Neural cell (in vitro differentiated cells): ENCODE measurements at regions not wholly inside any gene's neighbourhood (a gene's known extent, or its start where the extent isn't known, plus 50 kb on each side); places are given as distances from the start of the nearest gene placed in this dataset.
A peak's percentile ranks its signal among the peaks of the same experiment; 100 is the strongest.

ENCODE experiments used
- H2AFZ ChIP-seq: fragments of 200-600, 300-800 bp; sonication (generic), shearing (Covaris generic); 2 replicates; pipeline ENCODE4 v1.6.0; 2014; ENCODE audit warnings: low read depth, mild to moderate bottlenecking, antibody characterized with exemption, low read length, moderate library complexity
- H3F3A ChIP-seq: fragments of 200-600 bp; shearing (Covaris generic); 2 replicates; pipeline ENCODE4 v1.6.1; 2016; ENCODE audit warnings: mild to moderate bottlenecking, moderate library complexity, mixed read lengths, antibody characterized with exemption, low read length; ENCODE audit not compliant: insufficient read depth, poor library complexity, severe bottlenecking
- H3K27ac ChIP-seq: fragments of 200-600, 300-800 bp; sonication (generic), shearing (Covaris generic); 2 replicates; pipeline ENCODE4 v1.5.1; 2014; ENCODE audit warnings: mild to moderate bottlenecking, low read length, moderate library complexity
- H3K27me3 ChIP-seq: fragments of 300-800, 200-600 bp; sonication (generic), shearing (Covaris generic); 2 replicates; pipeline ENCODE4 v1.6.0; 2014; ENCODE audit warnings: mild to moderate bottlenecking, low read depth, low read length, moderate library complexity; ENCODE audit not compliant: insufficient read depth
- H3K36me3 ChIP-seq: fragments of 300-800, 200-600 bp; sonication (generic), shearing (Covaris generic); 2 replicates; pipeline ENCODE4 v1.5.1; 2014; ENCODE audit warnings: mild to moderate bottlenecking, antibody characterized with exemption, low read length, moderate library complexity; ENCODE audit not compliant: insufficient read depth
- H3K4me2 ChIP-seq: fragments of 300-800, 200-600 bp; sonication (generic), shearing (Covaris generic); 2 replicates; pipeline ENCODE4 v1.6.0; 2014; ENCODE audit warnings: mild to moderate bottlenecking, low read length
- H3K4me3 ChIP-seq: fragments of 300-800, 200-600 bp; sonication (generic), shearing (Covaris generic); 2 replicates; pipeline ENCODE4 v1.5.1; 2014; ENCODE audit warnings: mild to moderate bottlenecking, low read length, moderate library complexity
- H3K79me2 ChIP-seq: fragments of 200-600 bp; shearing (Covaris generic); replicated peaks from 2 replicates; pipeline ENCODE4 v1.6.0; 2014; ENCODE audit warnings: mild to moderate bottlenecking, low read length, moderate library complexity; ENCODE audit not compliant: insufficient read depth
- H3K9ac ChIP-seq: fragments of 300-800, 200-600 bp; sonication (generic), shearing (Covaris generic); 2 replicates; pipeline ENCODE4 v1.6.1; 2016; ENCODE audit warnings: mild to moderate bottlenecking, low read length, mixed read lengths
- H3K9me2 ChIP-seq: fragments of 200-600 bp; shearing (Covaris generic); 2 replicates; pipeline ENCODE4 v1.6.1; 2016; ENCODE audit warnings: mild to moderate bottlenecking, low read length, mixed read lengths; ENCODE audit not compliant: insufficient read depth
- H3K9me3 ChIP-seq: fragments of 200-600, 300-800 bp; sonication (generic), shearing (Covaris generic); 2 replicates; pipeline ENCODE4 v1.6.1; 2016; ENCODE audit warnings: mild to moderate bottlenecking, mixed run types, low read length, moderate library complexity, mixed read lengths
- H4K20me1 ChIP-seq: fragments of 200-600 bp; shearing (Covaris generic); 2 replicates; pipeline ENCODE4 v1.6.1; 2016; ENCODE audit warnings: mild to moderate bottlenecking, mixed run types; ENCODE audit not compliant: insufficient read depth
- EP300 ChIP-seq: fragments of 450-650 bp; conservative IDR thresholded peaks from 2 replicates; pipeline ENCODE4 v1.6.1; 2014; ENCODE audit warnings: antibody characterized with exemption, mild to moderate bottlenecking, moderate library complexity; ENCODE audit not compliant: poor library complexity, severe bottlenecking
- MXI1 ChIP-seq: fragments of 450-650 bp; conservative IDR thresholded peaks from 2 replicates; pipeline ENCODE4 v1.6.1; 2014; ENCODE audit warnings: antibody characterized with exemption, mild to moderate bottlenecking; ENCODE audit not compliant: poor library complexity, severe bottlenecking
- POLR2AphosphoS5 ChIP-seq: IDR thresholded peaks from 2 replicates; pipeline ENCODE4 v1.6.1; 2012
- RAD21 ChIP-seq: fragments of 450-650 bp; conservative IDR thresholded peaks from 2 replicates; pipeline ENCODE4 v1.6.1; 2014; ENCODE audit warnings: antibody characterized with exemption, mild to moderate bottlenecking, moderate library complexity
- SMC3 ChIP-seq: fragments of 450-650 bp; conservative IDR thresholded peaks from 2 replicates; pipeline ENCODE4 v1.6.1; 2014; ENCODE audit warnings: antibody characterized with exemption, mild to moderate bottlenecking, moderate library complexity; ENCODE audit not compliant: poor library complexity
- TF ChIP-seq, protein P1 (sequence below): fragments of 450-650 bp; IDR thresholded peaks from 2 replicates; pipeline ENCODE4 v1.5.1; 2014; ENCODE audit warnings: antibody characterized with exemption, mild to moderate bottlenecking, moderate library complexity; ENCODE audit not compliant: poor library complexity, severe bottlenecking
- TF ChIP-seq, protein P2 (sequence below): IDR thresholded peaks from 2 replicates; pipeline ENCODE4 v1.6.1; 2012; ENCODE audit warnings: borderline replicate concordance

DNA sequence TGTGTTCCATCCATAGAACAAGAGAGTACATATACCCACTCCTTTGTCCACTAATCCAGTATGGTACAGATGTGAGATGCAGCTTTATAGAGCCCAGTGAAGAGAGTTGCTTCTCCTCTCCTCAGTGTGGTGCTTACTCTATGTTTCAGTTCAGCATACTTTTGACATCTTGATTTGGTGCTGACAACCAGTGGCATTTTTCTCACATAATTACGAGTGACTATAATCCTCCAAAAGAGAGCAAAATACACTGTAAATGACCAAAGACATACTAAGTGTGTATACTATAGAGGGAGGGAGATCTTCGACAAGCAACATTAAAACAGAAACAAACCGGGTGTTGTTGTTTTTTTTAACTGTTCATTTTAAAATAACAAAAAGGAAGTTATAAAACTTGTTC, 191.5 kb downstream of the KLHL28 start:
- Histone ChIP-seq H3K79me2 (no peaks in the 10 kb centered on the region), H3K4me2 (no peak overlapping the region), H3K4me3 (no peak overlapping the region), H3F3A (no peaks in the 10 kb centered on the region), H3K36me3 (no peaks in the 10 kb centered on the region), H3K9me2 (no peaks in the 10 kb centered on the region), H3K9ac (no peak overlapping the region), H2AFZ (no peak overlapping the region), H3K27ac (no peak overlapping the region), H3K27me3 (no peaks in the 10 kb centered on the region), H4K20me1 (no peaks in the 10 kb centered on the region), H3K9me3 (no peaks in the 10 kb centered on the region)
- no peak for TF ChIP-seq RAD21
- TF ChIP-seq, protein P1, sequence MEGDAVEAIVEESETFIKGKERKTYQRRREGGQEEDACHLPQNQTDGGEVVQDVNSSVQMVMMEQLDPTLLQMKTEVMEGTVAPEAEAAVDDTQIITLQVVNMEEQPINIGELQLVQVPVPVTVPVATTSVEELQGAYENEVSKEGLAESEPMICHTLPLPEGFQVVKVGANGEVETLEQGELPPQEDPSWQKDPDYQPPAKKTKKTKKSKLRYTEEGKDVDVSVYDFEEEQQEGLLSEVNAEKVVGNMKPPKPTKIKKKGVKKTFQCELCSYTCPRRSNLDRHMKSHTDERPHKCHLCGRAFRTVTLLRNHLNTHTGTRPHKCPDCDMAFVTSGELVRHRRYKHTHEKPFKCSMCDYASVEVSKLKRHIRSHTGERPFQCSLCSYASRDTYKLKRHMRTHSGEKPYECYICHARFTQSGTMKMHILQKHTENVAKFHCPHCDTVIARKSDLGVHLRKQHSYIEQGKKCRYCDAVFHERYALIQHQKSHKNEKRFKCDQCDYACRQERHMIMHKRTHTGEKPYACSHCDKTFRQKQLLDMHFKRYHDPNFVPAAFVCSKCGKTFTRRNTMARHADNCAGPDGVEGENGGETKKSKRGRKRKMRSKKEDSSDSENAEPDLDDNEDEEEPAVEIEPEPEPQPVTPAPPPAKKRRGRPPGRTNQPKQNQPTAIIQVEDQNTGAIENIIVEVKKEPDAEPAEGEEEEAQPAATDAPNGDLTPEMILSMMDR: no peak
- no peak for TF ChIP-seq POLR2AphosphoS5
- TF ChIP-seq, protein P2, sequence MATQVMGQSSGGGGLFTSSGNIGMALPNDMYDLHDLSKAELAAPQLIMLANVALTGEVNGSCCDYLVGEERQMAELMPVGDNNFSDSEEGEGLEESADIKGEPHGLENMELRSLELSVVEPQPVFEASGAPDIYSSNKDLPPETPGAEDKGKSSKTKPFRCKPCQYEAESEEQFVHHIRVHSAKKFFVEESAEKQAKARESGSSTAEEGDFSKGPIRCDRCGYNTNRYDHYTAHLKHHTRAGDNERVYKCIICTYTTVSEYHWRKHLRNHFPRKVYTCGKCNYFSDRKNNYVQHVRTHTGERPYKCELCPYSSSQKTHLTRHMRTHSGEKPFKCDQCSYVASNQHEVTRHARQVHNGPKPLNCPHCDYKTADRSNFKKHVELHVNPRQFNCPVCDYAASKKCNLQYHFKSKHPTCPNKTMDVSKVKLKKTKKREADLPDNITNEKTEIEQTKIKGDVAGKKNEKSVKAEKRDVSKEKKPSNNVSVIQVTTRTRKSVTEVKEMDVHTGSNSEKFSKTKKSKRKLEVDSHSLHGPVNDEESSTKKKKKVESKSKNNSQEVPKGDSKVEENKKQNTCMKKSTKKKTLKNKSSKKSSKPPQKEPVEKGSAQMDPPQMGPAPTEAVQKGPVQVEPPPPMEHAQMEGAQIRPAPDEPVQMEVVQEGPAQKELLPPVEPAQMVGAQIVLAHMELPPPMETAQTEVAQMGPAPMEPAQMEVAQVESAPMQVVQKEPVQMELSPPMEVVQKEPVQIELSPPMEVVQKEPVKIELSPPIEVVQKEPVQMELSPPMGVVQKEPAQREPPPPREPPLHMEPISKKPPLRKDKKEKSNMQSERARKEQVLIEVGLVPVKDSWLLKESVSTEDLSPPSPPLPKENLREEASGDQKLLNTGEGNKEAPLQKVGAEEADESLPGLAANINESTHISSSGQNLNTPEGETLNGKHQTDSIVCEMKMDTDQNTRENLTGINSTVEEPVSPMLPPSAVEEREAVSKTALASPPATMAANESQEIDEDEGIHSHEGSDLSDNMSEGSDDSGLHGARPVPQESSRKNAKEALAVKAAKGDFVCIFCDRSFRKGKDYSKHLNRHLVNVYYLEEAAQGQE: no peak
- no peak for TF ChIP-seq MXI1
- no peak for TF ChIP-seq SMC3

DNA sequence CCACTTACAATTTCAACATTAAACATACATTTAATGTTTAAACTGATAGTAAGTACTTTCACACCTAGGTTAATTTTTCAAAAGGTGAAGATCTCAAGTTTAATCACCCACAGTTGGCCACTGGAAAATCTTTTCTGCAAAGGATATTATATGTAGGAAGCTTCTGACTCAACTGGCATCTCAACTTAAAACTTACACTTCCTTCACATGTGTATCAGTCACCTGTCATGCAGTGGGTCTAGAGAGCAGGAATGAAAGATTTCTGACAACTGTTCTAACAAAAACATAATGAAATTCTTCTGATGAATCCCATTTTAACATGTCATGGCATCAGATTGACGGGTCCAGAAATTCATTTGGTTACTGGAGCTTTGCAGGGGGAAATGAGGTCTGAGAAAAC, 192.8 kb downstream of the KLHL28 start:
- H4K20me1 ChIP-seq: no peaks in the 10 kb centered on the region
- H3K9me3 ChIP-seq: no peaks in the 10 kb centered on the region
- H3K4me2 ChIP-seq: no peak overlapping the region
- no peak for TF ChIP-seq RAD21
- TF ChIP-seq SMC3: no peak
- peak; percentile 51 for TF ChIP-seq POLR2AphosphoS5
- TF ChIP-seq EP300: peak; percentile 86
- TF ChIP-seq, protein P2: peak; percentile 35
- H3K27me3 ChIP-seq: no peaks in the 10 kb centered on the region
- H3K79me2 ChIP-seq: no peaks in the 10 kb centered on the region
- H3K36me3 ChIP-seq: no peaks in the 10 kb centered on the region
- no peaks in the 10 kb centered on the region for H3K9me2 ChIP-seq
- no peak overlapping the region for H3K9ac ChIP-seq
- no peak overlapping the region for H2AFZ ChIP-seq
- no peaks in the 10 kb centered on the region for H3F3A ChIP-seq
- no peak overlapping the region for H3K4me3 ChIP-seq
- H3K27ac ChIP-seq: peak overlapping the region; percentile 6
